ENCODE measurements at regions not wholly inside any gene's neighbourhood (a gene's known extent, or its start where the extent isn't known, plus 50 kb on each side); places are given as distances from the start of the nearest gene placed in this dataset.

DNA sequence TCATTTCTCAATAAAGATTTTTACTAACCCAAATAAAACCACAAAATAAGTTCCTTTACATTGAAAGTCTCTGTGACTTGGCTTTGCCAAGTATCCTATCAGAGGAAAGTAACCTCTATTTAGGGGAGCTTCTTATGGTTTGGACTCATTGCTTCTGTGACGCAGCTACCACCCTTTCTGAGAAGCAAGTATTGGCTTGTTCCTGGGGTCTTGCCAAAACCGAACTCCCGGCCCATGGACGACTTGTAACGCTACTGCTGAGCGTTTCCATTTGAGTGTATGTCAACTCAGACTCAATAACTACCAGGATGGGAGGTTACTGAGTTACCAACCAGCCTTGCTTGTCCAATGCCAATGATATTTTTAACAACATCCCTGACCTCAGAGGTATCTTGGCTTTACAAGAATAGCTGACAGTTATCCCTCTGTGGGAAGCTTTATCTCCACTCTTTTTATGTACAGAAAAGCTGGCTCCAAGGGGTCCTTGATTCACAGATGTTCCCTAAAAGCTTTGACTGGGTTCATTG lies 911.9 kb downstream of the TTLL7 start:
- no peak overlapping the region for H3K4me3 ChIP-seq (ENCODE audit: low read depth, low read length)
- no peak for DNase-seq (ENCODE audit: low read depth)
- TF ChIP-seq, protein P1, sequence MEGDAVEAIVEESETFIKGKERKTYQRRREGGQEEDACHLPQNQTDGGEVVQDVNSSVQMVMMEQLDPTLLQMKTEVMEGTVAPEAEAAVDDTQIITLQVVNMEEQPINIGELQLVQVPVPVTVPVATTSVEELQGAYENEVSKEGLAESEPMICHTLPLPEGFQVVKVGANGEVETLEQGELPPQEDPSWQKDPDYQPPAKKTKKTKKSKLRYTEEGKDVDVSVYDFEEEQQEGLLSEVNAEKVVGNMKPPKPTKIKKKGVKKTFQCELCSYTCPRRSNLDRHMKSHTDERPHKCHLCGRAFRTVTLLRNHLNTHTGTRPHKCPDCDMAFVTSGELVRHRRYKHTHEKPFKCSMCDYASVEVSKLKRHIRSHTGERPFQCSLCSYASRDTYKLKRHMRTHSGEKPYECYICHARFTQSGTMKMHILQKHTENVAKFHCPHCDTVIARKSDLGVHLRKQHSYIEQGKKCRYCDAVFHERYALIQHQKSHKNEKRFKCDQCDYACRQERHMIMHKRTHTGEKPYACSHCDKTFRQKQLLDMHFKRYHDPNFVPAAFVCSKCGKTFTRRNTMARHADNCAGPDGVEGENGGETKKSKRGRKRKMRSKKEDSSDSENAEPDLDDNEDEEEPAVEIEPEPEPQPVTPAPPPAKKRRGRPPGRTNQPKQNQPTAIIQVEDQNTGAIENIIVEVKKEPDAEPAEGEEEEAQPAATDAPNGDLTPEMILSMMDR (IDR thresholded peaks at IDR 0.05; ENCODE audit: insufficient read depth, low read length), result no peak

DNA sequence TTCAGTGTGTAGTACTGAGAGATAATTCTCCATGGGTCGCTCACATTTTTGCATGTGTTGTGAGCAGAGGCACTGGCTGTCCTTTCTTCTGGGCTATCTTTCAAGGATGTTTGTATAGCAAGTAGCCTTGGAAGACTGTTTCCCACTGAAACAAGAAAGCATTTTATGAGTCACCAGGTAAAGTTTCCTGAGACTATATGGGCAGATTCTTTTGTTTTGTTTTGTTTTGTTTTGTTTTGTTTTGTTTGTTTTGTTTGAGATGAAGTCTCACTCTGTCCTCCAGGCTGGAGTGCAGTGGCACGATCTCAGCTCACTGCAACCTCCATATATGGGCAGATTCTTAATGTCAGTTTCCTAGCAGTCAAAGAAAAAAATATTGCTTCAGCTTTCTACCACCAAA lies 912.6 kb downstream of the TTLL7 start:
- no peak overlapping the region for H3K4me3 ChIP-seq (ENCODE audit: low read depth, low read length)
- TF ChIP-seq, protein P1 (IDR thresholded peaks at IDR 0.05; ENCODE audit: insufficient read depth, low read length), result no peak
- no peak for DNase-seq (ENCODE audit: low read depth)

DNA sequence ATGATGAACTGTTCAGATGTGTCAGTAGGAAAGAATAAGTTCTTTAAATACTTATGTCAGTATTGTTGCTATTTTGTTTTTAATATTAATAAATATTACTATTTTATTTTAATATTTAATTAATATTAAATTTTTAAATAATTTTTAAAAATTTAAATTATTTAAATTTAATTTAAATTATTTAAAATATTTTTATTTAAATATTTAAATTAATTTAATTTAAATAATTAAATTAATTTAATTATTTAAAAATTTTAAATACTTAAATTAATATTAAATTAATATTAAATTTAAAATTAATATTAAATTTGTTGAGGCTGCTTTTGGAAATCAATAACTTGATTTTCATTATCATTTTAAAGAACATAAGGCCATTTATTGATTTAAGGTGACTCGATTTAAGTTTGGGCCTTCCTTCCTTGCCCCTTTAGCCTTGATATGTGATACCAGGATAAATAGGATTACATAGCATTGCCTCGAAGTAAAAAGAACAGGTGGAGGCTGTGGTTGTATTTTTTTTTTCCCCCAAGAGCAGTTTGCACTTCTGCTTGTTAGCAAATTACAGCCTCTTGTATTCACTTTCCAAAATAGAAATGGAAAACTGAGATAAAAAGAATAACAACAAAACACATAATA lies 915.2 kb downstream of the TTLL7 start:
- TF ChIP-seq, protein P1 (IDR thresholded peaks at IDR 0.05; ENCODE audit: insufficient read depth, low read length), result no peak
- no peak overlapping the region for H3K4me3 ChIP-seq (ENCODE audit: low read depth, low read length)
- no peak for DNase-seq (ENCODE audit: low read depth)

DNA sequence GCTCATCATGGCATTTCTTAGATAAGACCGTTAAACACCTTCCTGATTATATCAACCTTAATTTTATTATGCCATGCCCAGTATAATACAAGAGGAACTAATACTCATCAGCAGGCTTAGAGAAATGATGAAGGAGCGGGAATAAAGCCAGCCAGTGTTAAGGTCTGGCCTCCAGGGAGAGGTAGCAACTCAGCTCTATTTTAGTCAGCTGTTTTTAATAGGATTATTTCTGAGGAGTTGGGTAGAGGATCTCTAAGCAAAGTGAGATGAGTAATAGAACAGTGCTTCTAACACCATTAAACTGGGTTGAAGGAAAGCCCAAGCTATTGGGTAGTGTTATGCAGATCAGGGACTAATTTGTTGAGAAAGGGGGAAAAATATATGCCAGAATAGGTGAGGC lies 921.5 kb downstream of the TTLL7 start:
- TF ChIP-seq, protein P1 (IDR thresholded peaks at IDR 0.05; ENCODE audit: insufficient read depth, low read length), result no peak
- no peak for DNase-seq (ENCODE audit: low read depth)
- no peak overlapping the region for H3K4me3 ChIP-seq (ENCODE audit: low read depth, low read length)

DNA sequence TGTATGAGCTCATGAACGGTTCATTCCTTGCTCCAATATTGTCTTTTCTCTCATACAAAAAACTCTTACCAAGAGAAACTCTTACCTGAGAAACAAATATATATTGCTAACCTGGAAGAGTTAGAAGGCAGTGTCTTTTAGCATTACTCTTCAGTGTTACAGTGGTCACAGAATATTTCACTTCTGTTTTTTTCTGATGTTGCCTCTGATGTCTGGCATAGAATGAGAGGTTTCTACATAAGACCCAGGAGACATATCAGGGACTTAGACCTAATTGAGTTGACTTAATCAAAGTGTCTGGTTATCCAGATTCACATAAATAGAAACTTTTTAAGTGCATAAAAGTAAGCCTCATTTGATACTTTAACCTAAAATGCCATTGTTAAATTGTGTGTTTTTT lies 923.8 kb downstream of the TTLL7 start:
- no peak for DNase-seq (ENCODE audit: low read depth)
- no peak overlapping the region for H3K4me3 ChIP-seq (ENCODE audit: low read depth, low read length)
- TF ChIP-seq, protein P1 (IDR thresholded peaks at IDR 0.05; ENCODE audit: insufficient read depth, low read length), result no peak

DNA sequence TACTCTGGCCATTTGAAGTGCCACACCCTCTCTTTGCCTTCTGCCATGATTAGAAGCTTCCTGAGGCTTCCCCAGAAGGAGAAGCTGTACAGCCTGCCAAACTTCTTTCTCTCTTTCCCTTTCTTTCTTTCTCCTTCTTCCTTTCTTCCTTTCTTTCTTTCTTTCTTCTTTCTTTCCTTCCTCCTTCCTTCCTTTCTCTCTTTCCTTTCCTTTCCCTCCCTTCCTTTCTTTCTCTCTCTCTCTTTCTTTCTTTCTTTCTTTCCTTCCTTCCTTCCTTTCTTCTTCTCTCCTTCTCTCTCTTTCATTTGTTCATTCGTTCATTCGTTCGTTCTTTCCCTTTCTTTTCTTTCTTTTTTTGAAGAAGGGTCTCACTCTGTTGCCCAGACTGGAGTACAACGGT lies 931.0 kb downstream of the TTLL7 start:
- DNase-seq (ENCODE audit: low read depth), result no peak
- TF ChIP-seq, protein P1 (IDR thresholded peaks at IDR 0.05; ENCODE audit: insufficient read depth, low read length), result no peak
- no peak overlapping the region for H3K4me3 ChIP-seq (ENCODE audit: low read depth, low read length)
